H9 (cell line): ENCODE measurements at regions not wholly inside any gene's neighbourhood (a gene's known extent, or its start where the extent isn't known, plus 50 kb on each side); places are given as distances from the start of the nearest gene placed in this dataset.

Experiments
- DNase-seq: peaks from one replicate; pipeline ENCODE4 v3.0.0-alpha.2; 2017
- H2AFZ ChIP-seq: one replicate; pipeline ENCODE4 v1.6.1; 2013; ENCODE audit warnings: mild to moderate bottlenecking, low read length, control low read depth, moderate library complexity
- H2AK5ac ChIP-seq: 2 replicates; pipeline ENCODE4 v1.6.1; 2013; ENCODE audit warnings: low read length, control low read depth, mixed read lengths; ENCODE audit not compliant: insufficient read length
- H2BK120ac ChIP-seq: one replicate; pipeline ENCODE4 v1.6.1; 2013; ENCODE audit warnings: low read depth, mild to moderate bottlenecking, low read length, control low read depth, inconsistent platforms; ENCODE audit not compliant: poor library complexity, severe bottlenecking
- H2BK12ac ChIP-seq: 2 replicates; pipeline ENCODE4 v1.6.1; 2013; ENCODE audit warnings: low read length, control low read depth, mixed read lengths, low read depth; ENCODE audit not compliant: insufficient read length
- H2BK15ac ChIP-seq: 2 replicates; pipeline ENCODE4 v1.6.1; 2013; ENCODE audit warnings: low read depth, low read length, control low read depth
- H2BK20ac ChIP-seq: one replicate; pipeline ENCODE4 v1.6.1; 2013; ENCODE audit warnings: low read depth, mild to moderate bottlenecking, low read length, control low read depth, inconsistent platforms; ENCODE audit not compliant: poor library complexity, severe bottlenecking
- H2BK5ac ChIP-seq: 2 replicates; pipeline ENCODE4 v1.6.1; 2013; ENCODE audit warnings: low read length, control low read depth, mixed read lengths; ENCODE audit not compliant: insufficient read length
- H3K14ac ChIP-seq: 2 replicates; pipeline ENCODE4 v1.6.1; 2013; ENCODE audit warnings: low read length, control low read depth; ENCODE audit not compliant: insufficient read depth
- H3K18ac ChIP-seq: 2 replicates; pipeline ENCODE4 v1.6.1; 2013; ENCODE audit warnings: low read depth, mild to moderate bottlenecking, mixed read lengths, low read length, control low read depth; ENCODE audit not compliant: insufficient read length
- H3K23ac ChIP-seq: 2 replicates; pipeline ENCODE4 v1.6.1; 2013; ENCODE audit warnings: low read length, control low read depth, mixed read lengths, low read depth; ENCODE audit not compliant: insufficient read length
- H3K23me2 ChIP-seq: 2 replicates; pipeline ENCODE4 v1.6.1; 2013; ENCODE audit warnings: low read depth, mild to moderate bottlenecking, mixed read lengths, low read length, control low read depth; ENCODE audit not compliant: insufficient read length, poor library complexity, severe bottlenecking
- H3K27ac ChIP-seq: 2 replicates; pipeline ENCODE4 v1.5.1; 2013; ENCODE audit warnings: low read length, control low read depth, mixed read lengths, low read depth; ENCODE audit not compliant: insufficient read length
- H3K27me3 ChIP-seq: 2 replicates; pipeline ENCODE4 v1.6.1; 2013; ENCODE audit warnings: low read length, control low read depth, inconsistent platforms; ENCODE audit not compliant: insufficient read depth
- H3K4ac ChIP-seq: 2 replicates; pipeline ENCODE4 v1.6.1; 2013; ENCODE audit warnings: low read depth, mild to moderate bottlenecking, control low read depth, inconsistent platforms, low read length, moderate library complexity
- H3K4me1 ChIP-seq: 2 replicates; pipeline ENCODE4 v1.6.1; 2013; ENCODE audit warnings: low read length, control low read depth, inconsistent platforms; ENCODE audit not compliant: insufficient read depth
- H3K4me2 ChIP-seq: 2 replicates; pipeline ENCODE4 v1.6.1; 2013; ENCODE audit warnings: low read length, control low read depth, mixed read lengths; ENCODE audit not compliant: insufficient read length, insufficient read depth
- H3K56ac ChIP-seq: 2 replicates; pipeline ENCODE4 v1.6.1; 2013; ENCODE audit warnings: low read depth, mild to moderate bottlenecking, mixed read lengths, low read length, control low read depth; ENCODE audit not compliant: insufficient read length
- H3K79me1 ChIP-seq: 2 replicates; pipeline ENCODE4 v1.6.1; 2013; ENCODE audit warnings: low read depth, mild to moderate bottlenecking, moderate library complexity, low read length, control low read depth, inconsistent platforms; ENCODE audit not compliant: insufficient read depth, poor library complexity, severe bottlenecking
- H3K79me2 ChIP-seq: 2 replicates; pipeline ENCODE4 v1.6.1; 2013; ENCODE audit warnings: low read length, control low read depth, inconsistent platforms; ENCODE audit not compliant: insufficient read depth
- H3K9ac ChIP-seq: 2 replicates; pipeline ENCODE4 v1.6.1; 2013; ENCODE audit warnings: low read length, control low read depth, mixed read lengths; ENCODE audit not compliant: insufficient read length; ENCODE audit errors: extremely low read depth
- H3K9me3 ChIP-seq: one replicate; pipeline ENCODE4 v1.6.1; 2013; ENCODE audit warnings: low read depth, low read length, inconsistent platforms; ENCODE audit not compliant: control insufficient read depth
- H3T11ph ChIP-seq: one replicate; pipeline ENCODE4 v1.6.1; 2013; ENCODE audit warnings: mild to moderate bottlenecking, low read length, control low read depth, inconsistent platforms
- H4K20me1 ChIP-seq: one replicate; pipeline ENCODE4 v1.6.1; 2013; ENCODE audit not compliant: control insufficient read depth, insufficient read length, insufficient read depth
- H4K5ac ChIP-seq: 2 replicates; pipeline ENCODE4 v1.6.1; 2013; ENCODE audit warnings: low read depth, mild to moderate bottlenecking, mixed read lengths, low read length, control low read depth; ENCODE audit not compliant: insufficient read length
- H4K8ac ChIP-seq: replicated peaks from 2 replicates; pipeline ENCODE4 v1.6.1; 2013; ENCODE audit warnings: low read length, control low read depth, mixed read lengths, low read depth; ENCODE audit not compliant: insufficient read length
- H4K91ac ChIP-seq: 2 replicates; pipeline ENCODE4 v1.6.1; 2013; ENCODE audit warnings: low read depth, mild to moderate bottlenecking, moderate library complexity, mixed read lengths, low read length, control low read depth; ENCODE audit not compliant: insufficient read length
- H3K27ac Mint-ChIP-seq, 3 experiments: 2 replicates in 2 of 3; 3 replicates in 1 of 3; pipeline ENCODE4 v1.8.0; 2020 to 2021; ENCODE audit warnings: mixed read lengths in 3 of 3, mild to moderate bottlenecking in 1 of 3, moderate library complexity in 1 of 3
- H3K27me3 Mint-ChIP-seq: 2 replicates; pipeline ENCODE4 v1.8.0; 2021; ENCODE audit warnings: low read depth, mild to moderate bottlenecking, moderate library complexity, mixed read lengths
- H3K36me3 Mint-ChIP-seq, 3 experiments: 2 replicates in 2 of 3; 3 replicates in 1 of 3; pipeline ENCODE4 v1.8.0; 2020 to 2021; ENCODE audit warnings: low read depth in 3 of 3, mixed read lengths in 3 of 3; ENCODE audit not compliant: insufficient read depth in 1 of 3
- H3K4me1 Mint-ChIP-seq, 2 experiments: 2 replicates each; pipeline ENCODE4 v1.8.0; 2020; ENCODE audit warnings: mixed read lengths in 2 of 2
- H3K4me3 Mint-ChIP-seq, 2 experiments: 2 replicates in 1 of 2; 3 replicates in 1 of 2; pipeline ENCODE4 v1.8.0; 2020 to 2021; ENCODE audit warnings: mild to moderate bottlenecking in 2 of 2, mixed read lengths in 2 of 2, moderate library complexity in 1 of 2
- H3K9me3 Mint-ChIP-seq, 2 experiments: 2 replicates in 1 of 2; 3 replicates in 1 of 2; pipeline ENCODE4 v1.8.0; 2020; ENCODE audit warnings: mild to moderate bottlenecking in 2 of 2, mixed read lengths in 2 of 2, moderate library complexity in 1 of 2
- CTCF ChIP-seq: fragments of 200-600 bp; sonication (generic); conservative IDR thresholded peaks from 3 replicates; pipeline ENCODE4 v1.8.0; 2021; ENCODE audit warnings: antibody characterized with exemption, mild to moderate bottlenecking
- WGBS: extraction: QIAGEN DNeasy Blood & Tissue Kit; methylation state at CpG from one replicate; pipeline ENCODE4 v1.1.7; 2013; ENCODE audit warnings: missing lambda C conversion rate, low lambda C conversion rate, mixed read lengths; ENCODE audit not compliant: insufficient read length; ENCODE audit errors: extremely low coverage; 5-methylcytosine and 5-hydroxymethylcytosine counted together

DNA sequence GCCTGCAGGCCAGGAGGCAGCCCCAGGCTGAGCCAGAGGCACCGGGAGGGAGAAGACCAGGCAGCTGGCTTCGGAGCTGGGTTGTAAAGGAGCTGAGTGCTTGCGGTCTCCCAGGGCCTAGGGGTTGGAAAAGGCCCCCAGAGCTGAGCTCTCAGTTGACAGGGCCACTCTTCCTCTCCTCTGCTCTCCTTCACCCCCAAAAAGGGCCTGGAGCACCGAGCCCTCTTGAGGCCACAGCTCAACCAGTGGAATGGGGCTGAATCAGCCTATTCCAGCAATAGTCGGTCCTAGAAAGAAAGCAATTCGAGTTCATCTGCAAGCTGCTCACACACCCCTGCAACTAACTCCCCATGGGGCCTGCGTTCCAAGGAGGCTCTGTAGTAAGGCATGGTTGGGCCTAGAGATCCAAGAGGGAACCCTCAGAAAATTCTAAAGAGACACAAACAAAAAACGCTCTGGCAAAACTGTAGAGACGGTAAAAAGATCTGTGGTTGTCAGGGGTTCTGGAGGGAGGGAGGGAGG lies 205.0 kb downstream of the BUD13 start:
- Histone ChIP-seq H3K4ac (no peak overlapping the region), H3K79me2 (no peaks in the 10 kb centered on the region), H3K14ac (no peak overlapping the region), H3K56ac (no peak overlapping the region), H2BK20ac (no peak overlapping the region), H4K8ac (no peak overlapping the region), H4K20me1 (no peaks in the 10 kb centered on the region), H2BK5ac (no peak overlapping the region), H3K23ac (no peak overlapping the region), H2AFZ (no peak overlapping the region), H4K91ac (no peak overlapping the region), H3K9me3 (no peaks in the 10 kb centered on the region), H3K9ac (no peak overlapping the region), H3K23me2 (no peaks in the 10 kb centered on the region), H3K79me1 (no peaks in the 10 kb centered on the region), H4K5ac (no peak overlapping the region), H2BK120ac (no peak overlapping the region), H3K4me2 (no peak overlapping the region), H3K18ac (no peak overlapping the region), H3T11ph (no peak overlapping the region), H2BK12ac (no peak overlapping the region), H3K27ac (no peak overlapping the region), H2BK15ac (no peak overlapping the region), H2AK5ac (no peak overlapping the region), H3K27me3 (no peaks in the 10 kb centered on the region), H3K4me1 (no peaks in the 10 kb centered on the region)
- no CpG with 5 or more reads among the region's 9 CpGs for WGBS
- Mint-ChIP-seq H3K27me3 (peaks cover 52% of the 10 kb centered on the region), H3K27ac (no peak overlapping the region), H3K4me1 (peaks cover 9 to 11% of the 10 kb centered on the region in 2 experiments; a peak in 3 of 4 replicates), H3K36me3 (no peaks in the 10 kb centered on the region; a peak in 1 of 7 replicates), H3K9me3 (peaks cover 0 to 3% of the 10 kb centered on the region in 2 experiments; a peak in 2 of 5 replicates), H3K4me3 (no peak overlapping the region; a peak in 1 of 5 replicates)
- no peak for TF ChIP-seq CTCF
- no peak for DNase-seq
